ENCODE measurements at regions not wholly inside any gene's neighbourhood (a gene's known extent, or its start where the extent isn't known, plus 50 kb on each side); places are given as distances from the start of the nearest gene placed in this dataset.

GRCh38 chr12:19947344-19947743 lies 421.0 kb upstream of the PDE3A start:
- no peak for TF ChIP-seq NCOA6 (IDR thresholded peaks at IDR 0.05)
- no peak for TF ChIP-seq ZNF445 (CRISPR knock-in tag; IDR thresholded peaks at IDR 0.05; ENCODE audit: low read depth)
- no peak for TF ChIP-seq ZNF695 (CRISPR knock-in tag; IDR thresholded peaks at IDR 0.05)
- TF ChIP-seq FOSL1 (tag; conservative IDR thresholded peaks at IDR 0.05), result no peak
- TF ChIP-seq SP1 (CRISPR knock-in tag; IDR thresholded peaks at IDR 0.05), result no peak
- no peak for TF ChIP-seq ZNF24 (IDR thresholded peaks at IDR 0.05)
- TF ChIP-seq ELK3 (CRISPR knock-in tag; IDR thresholded peaks at IDR 0.05), result no peak
- no peak for TF ChIP-seq NFRKB (IDR thresholded peaks at IDR 0.05; ENCODE audit: low read depth)
- TF ChIP-seq NFXL1 (CRISPR knock-in tag; IDR thresholded peaks at IDR 0.05), result no peak
- no peak for TF ChIP-seq SREBF2 (CRISPR knock-in tag; IDR thresholded peaks at IDR 0.05)
- TF ChIP-seq ATF7 (IDR thresholded peaks at IDR 0.05), result no peak
- no peak for TF ChIP-seq ZNF23 (CRISPR knock-in tag; IDR thresholded peaks at IDR 0.05)
- TF ChIP-seq ELK1 (CRISPR knock-in tag; IDR thresholded peaks at IDR 0.05), result no peak
- no peak for TF ChIP-seq ZNF696 (CRISPR knock-in tag; conservative IDR thresholded peaks at IDR 0.05)
- no peak for TF ChIP-seq ATF2 (CRISPR knock-in tag; IDR thresholded peaks at IDR 0.05)
- no peak for TF ChIP-seq ZFP30 (CRISPR knock-in tag; IDR thresholded peaks at IDR 0.05; ENCODE audit: borderline replicate concordance)
- no peak for TF ChIP-seq ZNF280B (CRISPR knock-in tag; IDR thresholded peaks at IDR 0.05)
- TF ChIP-seq ZBTB7A (IDR thresholded peaks at IDR 0.05; ENCODE audit: borderline replicate concordance, control insufficient read depth, low read depth, low read length), result no peak
- TF ChIP-seq ZNF140 (CRISPR knock-in tag; IDR thresholded peaks at IDR 0.05), result no peak
- no peak for TF ChIP-seq SMAD1 (IDR thresholded peaks at IDR 0.05; ENCODE audit: low read depth, low read length, partially characterized antibody)
- H3K27ac ChIP-seq (ENCODE audit: extremely low read depth, low read depth, low read length), result no peak overlapping the region
- H3K79me2 ChIP-seq (ENCODE audit: control insufficient read depth, insufficient read depth, low read length), result no peaks in the 10 kb centered on the region
- WGBS (ENCODE audit: insufficient coverage, low coverage, missing lambda C conversion rate), result 0% methylated on average over 3 of the region's 3 CpGs
- no peaks in the 10 kb centered on the region for H3K4me1 ChIP-seq (replicated peaks in 1 of 2; ENCODE audit: control insufficient read depth in 2 of 2, insufficient read depth in 2 of 2, low read length in 2 of 2)
- no TSS peak for BruUV-seq (replicated peaks)
- in situ Hi-C loops (cut with MboI), result no loop called here
- H3K27me3 ChIP-seq (ENCODE audit: control insufficient read depth in 2 of 2, insufficient read depth in 2 of 2, low read length in 2 of 2), result no peaks in the 10 kb centered on the region
- DNase-seq (ENCODE audit: extremely low read depth in 1 of 4, low spot score in 3 of 4) (no peak), FAIRE-seq (no peak), ATAC-seq (no peak)
- POLR2A ChIA-PET, result no interaction called here
- H3K9me1 ChIP-seq (ENCODE audit: control insufficient read depth, insufficient read depth, low read length), result no peaks in the 10 kb centered on the region
- H3K4me2 ChIP-seq (ENCODE audit: insufficient read depth, low read length), result no peak overlapping the region
- no peaks in the 10 kb centered on the region for H3K36me3 ChIP-seq (ENCODE audit: control insufficient read depth, insufficient read depth, low read length)
- intact Hi-C loops (cut with micrococcal nuclease), result no loop called here
- H4K20me1 ChIP-seq (replicated peaks; ENCODE audit: control insufficient read depth, insufficient read depth, low read length), result no peaks in the 10 kb centered on the region
- H3K9me3 ChIP-seq (replicated peaks; ENCODE audit: control insufficient read depth, insufficient read depth, low read depth, low read length), result no peaks in the 10 kb centered on the region
- CTCF ChIA-PET (ENCODE audit: low intra/inter-chr PET ratio), result no interaction called here
- H3K4me3 ChIP-seq, result no peak overlapping the region
- H2AFZ ChIP-seq (ENCODE audit: low read depth, low read length), result no peak overlapping the region
- no peak overlapping the region for H3K9ac ChIP-seq (ENCODE audit: insufficient read depth in 1 of 2, low read depth in 2 of 2, low read length in 2 of 2)

All from K562 (cell line).